Effector memory CD4-positive, alpha-beta T cell (primary cell): ENCODE measurements at regions not wholly inside any gene's neighbourhood (a gene's known extent, or its start where the extent isn't known, plus 50 kb on each side); places are given as distances from the start of the nearest gene placed in this dataset.

Experiments
- DNase-seq, 3 donors: peaks; one replicate each; pipeline ENCODE4 v3.0.0-alpha.2; 2020
- H3K27ac ChIP-seq: 2 replicates; pipeline ENCODE4 v1.7.0; 2013; ENCODE audit warnings: mild to moderate bottlenecking, low read length, moderate library complexity; ENCODE audit not compliant: insufficient read depth, poor library complexity, severe bottlenecking
- H3K27me3 ChIP-seq: replicated peaks from 2 replicates; pipeline ENCODE4 v1.7.0; 2013; ENCODE audit warnings: mild to moderate bottlenecking, low read length; ENCODE audit not compliant: insufficient read depth, control insufficient read depth, poor library complexity, severe bottlenecking
- H3K36me3 ChIP-seq: 2 replicates; pipeline ENCODE4 v1.7.0; 2013; ENCODE audit warnings: mild to moderate bottlenecking, low read length, moderate library complexity; ENCODE audit not compliant: control insufficient read depth, insufficient read depth
- H3K4me1 ChIP-seq: 2 replicates; pipeline ENCODE4 v1.7.0; 2013; ENCODE audit warnings: low read length, mild to moderate bottlenecking; ENCODE audit not compliant: control insufficient read depth, insufficient read depth, poor library complexity, severe bottlenecking
- H3K4me3 ChIP-seq: 2 replicates; pipeline ENCODE4 v1.7.0; 2013; ENCODE audit warnings: low read length, low read depth, mild to moderate bottlenecking; ENCODE audit not compliant: insufficient read depth, poor library complexity, severe bottlenecking
- H3K9me3 ChIP-seq: 2 replicates; pipeline ENCODE4 v1.7.0; 2013; ENCODE audit warnings: mild to moderate bottlenecking, low read length, moderate library complexity; ENCODE audit not compliant: control insufficient read depth

DNA sequence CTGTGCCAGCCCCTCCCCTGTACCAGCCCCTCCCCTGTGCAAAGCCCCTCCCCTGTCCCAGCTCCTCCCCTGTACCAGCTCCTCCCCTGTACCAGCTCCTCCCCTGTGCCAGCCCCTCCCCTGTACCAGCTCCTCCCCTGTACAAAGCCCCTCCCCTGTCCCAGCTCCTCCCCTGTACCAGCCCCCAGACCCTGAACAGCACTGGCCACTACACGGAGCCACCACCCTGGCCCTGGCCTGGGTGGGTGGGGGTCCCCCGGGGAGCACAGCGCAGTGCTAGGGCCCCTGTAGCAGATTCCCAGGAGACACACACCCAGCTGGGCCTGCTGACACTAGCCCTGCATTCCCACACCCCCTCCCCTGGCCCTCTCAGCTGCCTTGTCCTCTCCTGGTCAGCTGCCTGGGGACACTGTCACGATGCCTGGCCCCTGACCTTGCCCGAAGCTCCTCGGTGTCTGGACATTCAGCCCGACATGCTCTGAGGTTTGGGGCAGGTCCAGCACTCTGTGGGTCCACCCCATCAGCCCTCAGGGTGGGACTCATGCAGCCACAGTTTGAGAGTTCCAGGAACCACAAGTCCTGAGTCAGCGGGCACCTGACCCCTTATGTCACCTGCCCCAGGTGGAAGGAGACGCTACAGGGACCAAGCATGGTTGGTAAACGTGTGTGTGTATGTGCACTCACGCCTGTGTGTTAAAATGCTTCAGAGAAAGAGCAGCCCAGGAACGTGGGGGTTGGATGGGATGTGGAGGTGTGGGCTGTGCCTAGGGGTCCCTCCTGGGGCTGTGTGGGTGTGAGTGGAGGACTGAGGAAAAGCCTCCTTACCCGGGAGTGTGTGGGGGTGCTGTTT is 114.2 kb downstream of the METRNL start:
- Histone ChIP-seq H3K27ac (no peak overlapping the region), H3K27me3 (no peaks in the 10 kb centered on the region), H3K36me3 (no peaks in the 10 kb centered on the region), H3K4me1 (peaks cover 6% of the 10 kb centered on the region), H3K9me3 (no peaks in the 10 kb centered on the region), H3K4me3 (no peak overlapping the region)
- no peak for DNase-seq

GRCh38 chr17:83194186-83194561 is 114.8 kb downstream of the METRNL start:
- Histone ChIP-seq H3K9me3 (no peaks in the 10 kb centered on the region), H3K27ac (no peak overlapping the region), H3K4me1 (peaks cover 12% of the 10 kb centered on the region), H3K36me3 (no peaks in the 10 kb centered on the region), H3K4me3 (no peak overlapping the region), H3K27me3 (no peaks in the 10 kb centered on the region)
- DNase-seq, result no peak

DNA sequence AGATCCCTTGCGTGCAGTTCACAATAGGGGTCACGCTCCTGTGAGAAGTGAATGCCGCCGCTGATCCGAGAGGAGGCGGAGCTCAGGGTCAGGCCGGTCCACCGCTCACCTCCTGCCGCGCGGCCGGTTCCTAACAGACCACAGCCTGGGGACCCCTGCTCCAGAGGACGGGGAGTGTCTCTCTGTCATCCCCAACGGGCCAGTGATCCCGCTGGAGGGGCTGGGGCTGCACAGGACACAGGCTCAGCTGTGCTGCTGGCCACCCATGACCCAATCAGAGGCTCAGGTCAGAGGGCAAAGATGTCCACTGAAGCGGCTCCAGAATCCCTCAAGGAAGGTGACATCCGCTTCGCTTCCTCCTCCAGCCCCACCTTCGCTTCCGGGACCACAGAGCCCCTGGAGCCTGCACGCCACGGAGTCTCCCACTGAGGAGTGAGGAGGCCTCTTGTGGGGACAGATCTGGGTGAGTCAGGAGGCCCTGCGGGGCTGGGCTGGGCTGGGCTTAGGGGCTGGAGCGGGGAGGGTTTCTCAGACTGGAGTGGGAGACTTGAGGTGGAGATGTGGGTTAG is 115.4 kb downstream of the METRNL start:
- peaks cover 18% of the 10 kb centered on the region for H3K4me1 ChIP-seq
- no peaks in the 10 kb centered on the region for H3K9me3 ChIP-seq
- H3K27ac ChIP-seq, result no peak overlapping the region
- H3K27me3 ChIP-seq, result no peaks in the 10 kb centered on the region
- DNase-seq, result no peak
- H3K4me3 ChIP-seq, result no peak overlapping the region
- no peaks in the 10 kb centered on the region for H3K36me3 ChIP-seq

DNA sequence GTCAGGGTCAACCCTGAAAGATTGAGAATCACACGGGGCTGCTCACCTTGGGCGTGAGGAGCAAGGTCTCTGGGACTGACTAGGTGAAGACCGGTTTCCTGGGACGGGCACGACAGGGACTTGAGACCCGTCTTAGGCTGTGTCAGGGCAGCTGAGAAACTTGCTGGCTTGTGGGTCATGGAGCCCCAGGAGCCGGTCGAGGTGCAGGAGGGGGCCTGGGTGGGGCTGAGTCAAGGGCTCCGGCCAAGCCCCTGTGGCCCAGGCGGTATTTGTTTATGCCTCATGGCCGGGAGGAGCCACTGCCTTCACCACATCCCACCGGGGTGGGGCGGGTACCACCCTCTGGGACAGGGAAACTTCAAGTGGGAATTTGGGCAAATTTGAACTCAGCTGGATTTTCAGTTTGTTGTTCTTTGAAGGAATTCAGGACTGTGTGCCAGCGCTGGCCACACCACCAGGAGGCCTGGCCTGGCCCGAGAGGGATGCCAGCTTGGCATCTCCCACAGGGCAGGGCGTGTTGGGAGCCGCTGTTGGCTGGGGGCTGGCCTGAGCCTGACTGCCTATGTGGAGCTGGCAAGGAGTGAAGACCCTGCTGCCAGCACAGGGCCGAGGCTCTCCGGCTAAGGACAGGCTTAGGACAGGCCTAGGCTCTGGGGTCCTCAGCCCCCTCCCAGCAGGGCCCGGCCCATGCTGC is 116.1 kb downstream of the METRNL start:
- Histone ChIP-seq H3K27me3 (no peaks in the 10 kb centered on the region), H3K36me3 (no peaks in the 10 kb centered on the region), H3K4me3 (no peak overlapping the region), H3K27ac (no peak overlapping the region), H3K4me1 (peaks cover 22% of the 10 kb centered on the region), H3K9me3 (no peaks in the 10 kb centered on the region)
- DNase-seq, result no peak

- Histone ChIP-seq H3K27me3 (no peaks in the 10 kb centered on the region), H3K4me1 (peaks cover 24% of the 10 kb centered on the region), H3K27ac (no peak overlapping the region)
Observed at GRCh38 chr17:83196024-83196365, 116.6 kb downstream of the METRNL start.

DNA sequence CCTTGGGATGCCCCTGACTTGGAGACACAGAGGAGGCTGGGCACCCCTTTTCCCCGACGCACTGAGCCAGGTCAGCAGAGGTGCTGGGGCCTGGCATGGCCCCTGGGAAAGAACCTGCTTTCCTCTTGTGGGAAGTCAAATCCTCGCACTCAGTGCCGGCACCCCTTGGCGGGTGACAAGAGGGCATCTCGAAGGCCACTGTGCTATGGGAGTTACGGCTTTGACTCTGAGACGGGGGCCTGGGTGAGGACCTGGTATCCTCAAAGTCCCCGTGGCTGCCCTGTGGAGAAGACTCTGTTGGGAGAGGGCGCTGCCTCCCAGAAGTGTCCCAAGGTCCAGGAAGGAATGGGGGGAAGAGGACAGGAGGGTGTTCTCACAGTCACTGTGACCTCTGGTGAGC is 117.0 kb downstream of the METRNL start:
- DNase-seq, result no peak
- H3K9me3 ChIP-seq, result no peaks in the 10 kb centered on the region
- H3K4me1 ChIP-seq, result peaks cover 24% of the 10 kb centered on the region
- no peaks in the 10 kb centered on the region for H3K27me3 ChIP-seq
- no peaks in the 10 kb centered on the region for H3K36me3 ChIP-seq
- H3K4me3 ChIP-seq, result no peak overlapping the region
- no peak overlapping the region for H3K27ac ChIP-seq

More at GRCh38 chr17:83196024-83196365, 116.6 kb downstream of the METRNL start:
- DNase-seq, result no peak
- H3K9me3 ChIP-seq, result no peaks in the 10 kb centered on the region
- no peaks in the 10 kb centered on the region for H3K36me3 ChIP-seq
- no peak overlapping the region for H3K4me3 ChIP-seq

GRCh38 chr17:83196973-83197880 is 117.8 kb downstream of the METRNL start:
- no peaks in the 10 kb centered on the region for H3K9me3 ChIP-seq
- H3K4me1 ChIP-seq, result peaks cover 24% of the 10 kb centered on the region
- H3K36me3 ChIP-seq, result no peaks in the 10 kb centered on the region
- no peak overlapping the region for H3K4me3 ChIP-seq
- no peak for DNase-seq
- H3K27ac ChIP-seq, result no peak overlapping the region
- H3K27me3 ChIP-seq, result no peaks in the 10 kb centered on the region

GRCh38 chr17:83198366-83199341 is 119.2 kb downstream of the METRNL start:
- Histone ChIP-seq H3K27ac (no peak overlapping the region), H3K36me3 (no peaks in the 10 kb centered on the region), H3K9me3 (no peaks in the 10 kb centered on the region), H3K4me1 (peaks cover 22% of the 10 kb centered on the region), H3K27me3 (no peaks in the 10 kb centered on the region), H3K4me3 (peak overlapping the region; percentile 41)
- DNase-seq, result no peak
